AG04450 (cell line): ENCODE measurements at regions not wholly inside any gene's neighbourhood (a gene's known extent, or its start where the extent isn't known, plus 50 kb on each side); places are given as distances from the start of the nearest gene placed in this dataset.

Experiments
- CTCF ChIA-PET: fragments of 300-600, 350-600 bp; formaldehyde crosslinking; extraction: SDS; loops from one replicate; lab custom pipeline; 2022; ENCODE audit warnings: antibody characterized with exemption, inconsistent platforms; lab: Charles Lee
- POLR2A ChIA-PET: fragments of 350-600 bp; formaldehyde crosslinking; extraction: SDS; loops from one replicate; lab custom pipeline; 2021; ENCODE audit warnings: antibody characterized with exemption, inconsistent platforms; lab: Yijun Ruan, JAX
- DNase-seq: peaks from one replicate; pipeline ENCODE4 v3.0.0-alpha.2; 2011; ENCODE audit warnings: low read depth, low spot score
- H3K27ac ChIP-seq: one replicate; pipeline ENCODE4 v1.5.1; 2012; ENCODE audit warnings: low read depth, low read length, control low read depth
- H3K27me3 ChIP-seq: one replicate; pipeline ENCODE4 v1.6.0; 2012; ENCODE audit warnings: low read length; ENCODE audit not compliant: control insufficient read depth, insufficient read depth
- H3K4me3 ChIP-seq: 2 replicates; pipeline ENCODE4 v1.5.1; 2011; ENCODE audit warnings: mild to moderate bottlenecking, low read depth, low read length, control low read depth
- H3K9me3 ChIP-seq: 2 replicates; pipeline ENCODE4 v1.5.1; 2012; ENCODE audit warnings: low read length; ENCODE audit not compliant: control insufficient read depth, insufficient read depth
- CTCF ChIP-seq: IDR thresholded peaks from 2 replicates; pipeline ENCODE4 v1.5.1; 2011; ENCODE audit warnings: low read depth, low read length, control low read depth, inconsistent platforms

DNA sequence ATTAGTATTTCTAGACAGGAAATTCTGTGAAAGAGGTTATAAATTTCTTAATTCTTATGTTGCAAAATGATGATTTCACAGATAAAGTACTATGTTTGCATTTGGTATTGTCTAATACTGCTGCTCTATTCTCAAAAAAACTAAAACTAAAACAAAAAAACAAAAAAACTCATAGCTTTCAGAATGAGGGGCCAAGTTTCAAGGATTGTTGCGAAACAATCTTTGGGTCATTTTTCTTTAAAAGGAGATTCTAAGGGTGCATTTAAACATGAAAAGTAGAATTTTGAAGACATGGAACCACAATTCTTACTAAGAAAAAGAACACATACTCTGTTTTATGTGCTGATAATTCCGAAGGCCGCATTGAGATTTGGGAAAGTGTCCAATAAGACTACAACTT, 645.1 kb downstream of the ADGRL2 start:
- POLR2A ChIA-PET: no interaction called here
- Histone ChIP-seq H3K4me3 (no peak overlapping the region), H3K27me3 (no peaks in the 10 kb centered on the region), H3K27ac (no peak overlapping the region), H3K9me3 (no peaks in the 10 kb centered on the region)
- DNase-seq: no peak
- TF ChIP-seq CTCF: no peak
- CTCF ChIA-PET: no interaction called here

DNA sequence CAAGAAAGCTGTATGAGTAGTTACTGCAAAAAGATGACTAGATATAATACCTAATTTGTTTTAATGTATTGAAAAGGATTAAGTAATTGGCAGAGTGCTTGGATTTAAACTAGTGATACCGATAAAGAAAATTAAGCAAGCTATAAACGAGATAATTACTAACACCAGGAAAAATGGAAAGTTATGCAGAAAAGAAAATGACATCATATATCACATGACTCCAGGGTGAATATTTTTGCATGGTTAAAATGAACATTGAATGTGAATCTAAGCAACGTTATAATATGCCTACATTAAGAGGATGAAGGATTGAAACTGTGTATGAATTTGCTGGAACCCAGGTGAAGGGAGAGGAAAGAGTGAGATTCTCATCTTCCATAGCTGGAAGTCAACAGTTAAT, 644.4 kb downstream of the ADGRL2 start:
- no peak for DNase-seq
- Histone ChIP-seq H3K9me3 (no peaks in the 10 kb centered on the region), H3K27ac (no peak overlapping the region), H3K4me3 (no peak overlapping the region), H3K27me3 (no peaks in the 10 kb centered on the region)
- TF ChIP-seq CTCF: no peak
- POLR2A ChIA-PET: no interaction called here
- CTCF ChIA-PET: no interaction called here

DNA sequence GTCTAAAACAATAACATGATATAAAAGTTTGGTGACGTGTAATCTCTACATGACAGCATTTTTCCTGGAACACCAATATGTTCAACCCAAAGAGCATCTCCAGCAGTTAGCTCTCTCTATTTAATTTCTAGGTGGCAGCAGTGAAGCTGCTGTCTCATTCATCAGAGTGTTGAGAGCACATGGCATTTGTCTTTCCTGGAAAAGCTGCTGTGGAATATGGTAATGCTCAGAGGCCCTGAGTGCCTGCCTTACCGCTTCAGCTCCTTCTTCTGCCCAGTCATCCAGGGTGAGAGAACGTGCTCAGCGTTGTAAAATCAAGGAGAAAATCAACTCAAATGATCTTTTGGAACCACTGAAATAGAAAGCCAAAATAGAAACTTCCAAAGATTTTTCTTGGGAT, 640.7 kb downstream of the ADGRL2 start:
- ChIA-PET CTCF (no interaction called here), POLR2A (no interaction called here)
- no peaks in the 10 kb centered on the region for H3K9me3 ChIP-seq
- no peak overlapping the region for H3K27ac ChIP-seq
- no peaks in the 10 kb centered on the region for H3K27me3 ChIP-seq
- DNase-seq: no peak
- no peak for TF ChIP-seq CTCF
- H3K4me3 ChIP-seq: no peak overlapping the region

DNA sequence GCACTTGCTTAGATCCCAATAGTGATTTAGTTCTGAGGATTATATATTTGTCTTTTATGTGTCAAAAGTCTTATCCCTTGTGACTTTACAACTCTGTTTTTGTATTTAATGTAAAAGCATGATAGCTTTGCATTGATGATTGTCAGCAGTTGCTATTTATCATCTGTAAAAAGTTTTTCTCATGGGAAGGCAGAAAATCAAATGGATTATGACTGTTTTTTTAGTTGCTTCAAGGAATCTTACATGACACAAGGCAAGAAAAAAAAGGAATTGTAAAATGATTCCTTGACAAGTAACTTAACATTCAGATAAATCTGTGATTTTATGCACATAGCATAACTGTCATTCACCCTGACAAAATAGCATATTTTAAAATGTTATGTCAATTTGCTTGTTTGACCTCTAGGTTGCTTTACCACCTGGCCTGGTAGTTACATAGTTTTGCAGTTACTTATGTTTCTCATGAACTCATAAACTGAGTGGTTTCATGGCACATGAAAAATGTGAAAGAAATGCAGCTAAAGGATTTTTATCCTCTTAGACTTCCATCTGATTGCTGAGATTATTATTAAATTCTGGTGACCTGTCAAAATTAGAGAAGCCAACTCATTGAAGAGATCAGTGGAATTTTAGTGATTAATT, 622.6 kb downstream of the ADGRL2 start:
- H3K27ac ChIP-seq: no peak overlapping the region
- H3K9me3 ChIP-seq: no peaks in the 10 kb centered on the region
- no peak overlapping the region for H3K4me3 ChIP-seq
- H3K27me3 ChIP-seq: no peaks in the 10 kb centered on the region
- POLR2A ChIA-PET: no interaction called here
- TF ChIP-seq CTCF: no peak
- DNase-seq: no peak
- CTCF ChIA-PET: no interaction called here

DNA sequence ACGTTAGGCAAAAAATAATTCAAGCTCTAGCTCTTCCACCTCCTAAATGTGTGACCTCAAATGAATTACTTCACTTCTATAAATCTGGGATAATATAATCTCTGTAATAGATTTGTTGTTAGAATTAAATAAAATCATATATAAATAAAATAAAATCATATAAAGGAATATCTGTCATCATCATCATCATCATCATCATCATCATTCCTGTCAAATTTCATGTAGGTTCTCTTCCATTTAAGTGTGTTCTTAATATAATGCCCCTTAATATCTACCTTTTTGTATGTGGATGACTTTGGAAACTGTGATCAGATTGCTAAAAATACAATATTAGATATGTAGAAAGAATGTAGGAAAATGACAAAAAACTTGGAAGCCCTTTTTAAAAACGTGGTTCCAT, 621.0 kb downstream of the ADGRL2 start:
- no peaks in the 10 kb centered on the region for H3K27me3 ChIP-seq
- DNase-seq: no peak
- no peaks in the 10 kb centered on the region for H3K9me3 ChIP-seq
- POLR2A ChIA-PET: no interaction called here
- no peak overlapping the region for H3K27ac ChIP-seq
- no peak for TF ChIP-seq CTCF
- CTCF ChIA-PET: no interaction called here
- no peak overlapping the region for H3K4me3 ChIP-seq
